KMS-11 (cell line): ENCODE measurements at regions not wholly inside any gene's neighbourhood (a gene's known extent, or its start where the extent isn't known, plus 50 kb on each side); places are given as distances from the start of the nearest gene placed in this dataset.
"Not testable (repeated sequence)": the region's sequence is repeated elsewhere in the genome, so short reads cannot be mapped to it uniquely, and the experiment has no call there.

ENCODE experiments used
- H2AFZ ChIP-seq: fragments of 200-600 bp; sonication (generic); 2 replicates; pipeline ENCODE4 v1.6.1; 2016; ENCODE audit warnings: antibody characterized with exemption, mixed run types, low read depth
- H3K27ac ChIP-seq: fragments of 200-600 bp; sonication (generic); 2 replicates; pipeline ENCODE4 v1.6.1; 2016; ENCODE audit warnings: mild to moderate bottlenecking, mixed run types
- H3K27me3 ChIP-seq: fragments of 200-600 bp; sonication (generic); 2 replicates; pipeline ENCODE4 v1.6.1; 2017; ENCODE audit warnings: mild to moderate bottlenecking, low read depth, mixed run types, moderate library complexity; ENCODE audit not compliant: insufficient read depth
- H3K36me3 ChIP-seq: fragments of 200-600 bp; sonication (generic); 2 replicates; pipeline ENCODE4 v1.6.1; 2017; ENCODE audit warnings: mild to moderate bottlenecking, mixed run types; ENCODE audit not compliant: insufficient read depth
- H3K4me1 ChIP-seq: fragments of 200-600 bp; sonication (generic); 2 replicates; pipeline ENCODE4 v1.6.1; 2016; ENCODE audit warnings: mild to moderate bottlenecking, low read depth, mixed run types; ENCODE audit not compliant: poor library complexity, severe bottlenecking
- H3K4me2 ChIP-seq: fragments of 200-600 bp; sonication (generic); 2 replicates; pipeline ENCODE4 v1.7.0; 2016; ENCODE audit warnings: mild to moderate bottlenecking, mixed run types
- H3K4me3 ChIP-seq: fragments of 200-600 bp; sonication (generic); IDR thresholded peaks from 2 replicates; pipeline ENCODE4 v1.6.1; 2017; ENCODE audit warnings: low read depth, low read length, mixed read lengths; ENCODE audit not compliant: insufficient read depth
- H3K79me2 ChIP-seq: fragments of 200-600 bp; sonication (generic); 2 replicates; pipeline ENCODE4 v1.6.1; 2016; ENCODE audit warnings: low read depth, mixed run types; ENCODE audit not compliant: insufficient read depth
- H3K9ac ChIP-seq: fragments of 200-600 bp; sonication (generic); 2 replicates; pipeline ENCODE4 v1.6.1; 2016; ENCODE audit warnings: mild to moderate bottlenecking, mixed run types
- H4K20me1 ChIP-seq: fragments of 200-600 bp; sonication (generic); 2 replicates; pipeline ENCODE4 v1.6.1; 2016; ENCODE audit warnings: mild to moderate bottlenecking, mixed run types; ENCODE audit not compliant: insufficient read depth
- CTCF ChIP-seq: fragments of 200-600 bp; sonication (generic); conservative IDR thresholded peaks from 2 replicates; pipeline ENCODE4 v1.6.1; 2017; ENCODE audit warnings: low read depth, mild to moderate bottlenecking, antibody characterized with exemption, low read length, moderate library complexity, mixed read lengths

- Histone ChIP-seq H3K9ac (no peak overlapping the region), H3K4me2 (no peak overlapping the region), H3K27ac (no peak overlapping the region), H3K79me2 (no peaks in the 10 kb centered on the region), H3K4me3 (no peak overlapping the region), H2AFZ (no peak overlapping the region), H4K20me1 (no peaks in the 10 kb centered on the region), H3K36me3 (no peaks in the 10 kb centered on the region), H3K4me1 (no peaks in the 10 kb centered on the region), H3K27me3 (no peaks in the 10 kb centered on the region)
- TF ChIP-seq CTCF: no peak
Measured at GRCh38 chr16:59848296-59848695, 1114.2 kb upstream of the GOT2 start.

DNA sequence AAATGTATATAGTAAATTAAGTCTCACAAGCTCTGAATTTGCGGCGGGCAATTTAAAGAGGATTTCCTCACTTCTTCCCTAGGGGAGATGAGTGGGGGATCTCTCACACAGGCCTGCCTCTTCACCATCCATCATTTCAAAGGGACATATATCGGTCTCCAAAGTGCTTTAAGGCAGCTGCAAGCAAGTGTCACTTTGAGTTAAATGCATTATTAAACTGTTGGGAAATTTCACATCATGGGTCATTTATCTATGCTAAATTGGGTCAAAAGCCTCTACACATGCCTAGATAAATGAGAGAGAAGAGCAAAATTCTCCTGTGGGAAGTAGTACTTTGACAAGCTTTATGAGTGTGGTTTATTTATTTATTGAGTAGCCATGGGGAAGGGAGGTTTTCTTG lies 1106.1 kb upstream of the GOT2 start:
- Histone ChIP-seq H3K27ac (no peak overlapping the region), H3K36me3 (no peaks in the 10 kb centered on the region), H3K4me3 (no peak overlapping the region), H3K9ac (no peak overlapping the region), H3K79me2 (no peaks in the 10 kb centered on the region), H3K4me1 (no peaks in the 10 kb centered on the region), H2AFZ (no peak overlapping the region), H3K4me2 (no peak overlapping the region), H4K20me1 (no peaks in the 10 kb centered on the region), H3K27me3 (no peaks in the 10 kb centered on the region)
- TF ChIP-seq CTCF: no peak

GRCh38 chr16:59826767-59827166 lies 1092.7 kb upstream of the GOT2 start:
- Histone ChIP-seq H3K79me2 (no peaks in the 10 kb centered on the region), H2AFZ (no peak overlapping the region), H3K4me2 (no peak overlapping the region), H3K9ac (no peak overlapping the region), H3K4me3 (no peak overlapping the region), H3K36me3 (no peaks in the 10 kb centered on the region), H3K27me3 (no peaks in the 10 kb centered on the region), H4K20me1 (no peaks in the 10 kb centered on the region), H3K4me1 (no peaks in the 10 kb centered on the region), H3K27ac (no peak overlapping the region)
- TF ChIP-seq CTCF: no peak

GRCh38 chr16:59809488-59809887 lies 1075.4 kb upstream of the GOT2 start:
- not testable (repeated sequence) for H3K27ac ChIP-seq, H3K79me2 ChIP-seq, H3K4me1 ChIP-seq, H2AFZ ChIP-seq, H3K36me3 ChIP-seq, H3K9ac ChIP-seq, H3K4me3 ChIP-seq, H3K27me3 ChIP-seq, H4K20me1 ChIP-seq, H3K4me2 ChIP-seq

GRCh38 chr16:59783191-59783590 lies 1049.1 kb upstream of the GOT2 start:
- Histone ChIP-seq H3K27me3 (no peaks in the 10 kb centered on the region), H3K27ac (no peak overlapping the region), H3K9ac (no peak overlapping the region), H3K4me1 (no peaks in the 10 kb centered on the region), H3K79me2 (no peaks in the 10 kb centered on the region), H2AFZ (no peak overlapping the region), H4K20me1 (no peaks in the 10 kb centered on the region), H3K4me3 (no peak overlapping the region), H3K36me3 (no peaks in the 10 kb centered on the region), H3K4me2 (no peak overlapping the region)
- no peak for TF ChIP-seq CTCF
